ENCODE measurements at regions not wholly inside any gene's neighbourhood (a gene's known extent, or its start where the extent isn't known, plus 50 kb on each side); places are given as distances from the start of the nearest gene placed in this dataset.
"Not testable (repeated sequence)": the region's sequence is repeated elsewhere in the genome, so short reads cannot be mapped to it uniquely, and the experiment has no call there.

DNA sequence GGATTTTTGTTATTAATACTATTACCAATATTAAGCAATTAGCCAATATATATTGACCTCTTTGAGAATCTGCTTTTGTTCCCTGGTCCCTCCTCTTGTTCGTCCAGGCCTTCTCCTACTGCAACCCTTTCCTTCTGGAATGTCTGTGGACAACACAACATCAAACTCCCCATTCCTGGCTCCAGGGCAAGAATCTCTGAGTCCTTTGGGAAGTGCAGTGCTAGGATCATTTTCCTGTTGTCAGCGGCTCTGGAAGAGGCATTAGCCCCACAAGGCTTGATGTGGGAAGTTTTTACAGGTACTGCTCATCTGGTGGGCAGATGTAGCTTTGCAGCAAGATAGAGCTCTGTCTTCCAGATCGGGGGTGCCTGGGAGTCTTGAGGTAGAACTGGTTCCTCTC, 74.3 kb downstream of the RPUSD4 start:
- Histone ChIP-seq H3K9ac (ENCODE audit: low read depth, low read length) (no peak overlapping the region), H3K36me3 (ENCODE audit: insufficient read depth, low read length) (no peaks in the 10 kb centered on the region), H3K4me3 (ENCODE audit: low read length) (no peak overlapping the region), H3K27me3 (ENCODE audit: control insufficient read depth, insufficient read depth, low read length) (peaks cover 26% of the 10 kb centered on the region), H3K4me1 (ENCODE audit: control insufficient read depth, insufficient read depth, low read length) (peaks cover 42% of the 10 kb centered on the region), H3K4me2 (ENCODE audit: low read length) (no peak overlapping the region), H3K9me3 (replicated peaks; ENCODE audit: low read length) (no peaks in the 10 kb centered on the region)

DNA sequence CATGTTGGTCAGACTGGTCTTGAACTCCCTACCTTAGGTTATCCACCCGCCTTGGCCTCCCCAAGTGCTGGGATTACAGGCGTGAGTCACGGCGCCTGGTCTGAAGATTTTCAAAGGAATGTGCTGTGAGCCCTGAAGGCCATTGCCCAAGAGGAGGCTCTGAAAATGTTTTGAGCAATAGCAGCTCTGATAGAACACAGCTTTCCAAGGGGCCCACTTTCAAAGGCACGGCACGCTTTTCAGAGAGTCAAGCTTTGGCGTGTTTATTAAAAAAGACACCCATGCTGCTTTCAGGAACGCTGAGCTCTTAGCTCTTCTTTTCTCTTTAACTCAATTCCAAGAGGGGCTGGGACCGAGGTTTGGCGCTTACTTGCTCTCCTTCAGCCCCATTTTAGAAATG, 73.8 kb upstream of the CDON start:
- Histone ChIP-seq H3K9me3 (replicated peaks; ENCODE audit: low read length) (no peaks in the 10 kb centered on the region), H3K4me3 (ENCODE audit: low read length) (no peak overlapping the region), H3K9ac (ENCODE audit: low read depth, low read length) (no peak overlapping the region), H3K36me3 (ENCODE audit: insufficient read depth, low read length) (no peaks in the 10 kb centered on the region), H3K27me3 (ENCODE audit: control insufficient read depth, insufficient read depth, low read length) (peaks cover 27% of the 10 kb centered on the region), H3K4me1 (ENCODE audit: control insufficient read depth, insufficient read depth, low read length) (peaks cover 46% of the 10 kb centered on the region), H3K4me2 (ENCODE audit: low read length) (no peak overlapping the region)

DNA sequence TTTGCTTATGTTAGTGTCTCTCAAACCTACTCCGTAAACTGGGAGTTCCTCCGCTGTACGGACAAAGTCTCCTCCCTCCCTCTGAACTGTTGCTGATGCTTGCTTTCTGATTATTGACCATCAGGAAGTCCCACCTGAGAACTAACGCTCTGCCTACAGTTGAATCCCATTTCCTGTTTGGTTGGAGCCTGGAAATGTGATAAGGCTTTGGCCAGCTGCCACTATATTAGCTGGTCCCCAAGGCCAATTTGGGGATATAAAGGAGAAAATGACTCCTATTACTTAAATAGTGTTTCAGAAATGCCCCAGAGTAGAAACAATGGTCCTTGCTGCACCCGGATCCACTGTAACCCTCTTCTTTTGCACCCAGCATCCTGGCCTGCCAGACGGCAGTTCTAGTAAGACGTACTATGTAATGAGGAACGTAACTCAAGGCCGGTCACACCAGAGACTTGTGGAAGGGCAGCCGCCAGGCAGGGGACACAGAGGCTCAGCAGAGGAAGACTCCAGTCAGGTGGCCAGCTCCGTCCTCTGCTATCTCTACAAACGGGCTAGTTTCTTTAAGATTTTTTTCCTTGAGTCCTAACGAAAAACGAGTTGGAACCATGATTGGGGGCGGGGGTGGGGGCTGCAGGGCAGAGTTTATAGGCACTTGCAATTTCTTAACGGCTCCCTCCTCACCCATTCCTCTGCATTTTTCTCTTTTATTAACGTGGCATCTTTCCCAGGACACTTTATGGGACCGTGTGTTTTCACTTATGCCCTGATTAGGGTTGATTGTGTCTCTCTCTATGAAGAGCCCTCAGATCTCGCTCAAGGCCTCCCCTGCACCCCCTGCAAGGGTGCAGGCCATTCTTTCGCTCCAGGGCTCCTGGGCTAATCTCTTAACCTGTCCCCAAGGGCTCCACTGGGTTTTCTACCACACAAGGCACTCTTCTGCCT, 72.8 kb upstream of the CDON start:
- peaks cover 31% of the 10 kb centered on the region for H3K27me3 ChIP-seq (ENCODE audit: control insufficient read depth, insufficient read depth, low read length)
- no peak overlapping the region for H3K4me3 ChIP-seq (ENCODE audit: low read length)
- H3K9me3 ChIP-seq (replicated peaks; ENCODE audit: low read length): no peaks in the 10 kb centered on the region
- H3K4me1 ChIP-seq (ENCODE audit: control insufficient read depth, insufficient read depth, low read length): peaks cover 36% of the 10 kb centered on the region
- H3K9ac ChIP-seq (ENCODE audit: low read depth, low read length): no peak overlapping the region
- H3K4me2 ChIP-seq (ENCODE audit: low read length): no peak overlapping the region
- H3K36me3 ChIP-seq (ENCODE audit: insufficient read depth, low read length): no peaks in the 10 kb centered on the region

DNA sequence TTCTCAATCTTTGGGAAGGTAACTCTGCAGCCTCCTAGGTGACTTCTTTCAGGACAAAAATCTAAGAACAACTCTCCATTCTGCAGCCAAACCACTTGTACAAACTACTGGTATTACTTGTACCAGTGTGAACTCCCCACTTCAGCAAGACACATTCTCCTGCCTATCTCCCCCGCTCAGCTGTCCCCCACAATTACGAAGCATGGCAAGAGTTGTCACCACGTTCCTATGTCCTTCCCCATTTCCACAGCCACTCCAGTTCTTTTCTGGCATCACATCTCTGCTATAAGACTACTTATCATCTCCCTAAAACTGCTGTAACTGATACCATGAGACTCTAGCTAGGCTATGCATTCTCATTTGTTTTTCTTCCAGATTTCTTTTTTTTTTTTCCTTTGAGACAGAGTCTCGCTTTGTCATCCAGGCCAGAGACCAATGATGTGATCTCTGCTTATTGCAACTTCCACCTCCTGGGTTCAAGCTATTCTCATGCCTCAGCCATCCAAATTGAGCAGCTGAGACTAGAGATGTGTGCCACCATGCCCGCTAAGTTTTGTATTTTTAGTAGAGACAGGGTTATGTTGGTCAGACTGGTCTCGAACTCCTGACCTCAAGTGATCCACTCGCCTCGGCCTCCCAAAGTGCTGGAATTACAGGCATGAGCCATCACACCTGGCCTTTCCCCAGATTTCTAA, 71.9 kb upstream of the CDON start:
- Histone ChIP-seq H3K27me3 (ENCODE audit: control insufficient read depth, insufficient read depth, low read length) (peaks cover 39% of the 10 kb centered on the region), H3K4me1 (ENCODE audit: control insufficient read depth, insufficient read depth, low read length) (peaks cover 27% of the 10 kb centered on the region), H3K9ac (ENCODE audit: low read depth, low read length) (no peak overlapping the region), H3K9me3 (replicated peaks; ENCODE audit: low read length) (no peaks in the 10 kb centered on the region), H3K36me3 (ENCODE audit: insufficient read depth, low read length) (no peaks in the 10 kb centered on the region), H3K4me2 (ENCODE audit: low read length) (no peak overlapping the region), H3K4me3 (ENCODE audit: low read length) (no peak overlapping the region)

- Histone ChIP-seq H3K36me3 (ENCODE audit: insufficient read depth, low read length) (no peaks in the 10 kb centered on the region), H3K4me3 (ENCODE audit: low read length) (no peak overlapping the region), H3K4me1 (ENCODE audit: control insufficient read depth, insufficient read depth, low read length) (peaks cover 20% of the 10 kb centered on the region), H3K4me2 (ENCODE audit: low read length) (no peak overlapping the region), H3K9ac (ENCODE audit: low read depth, low read length) (no peak overlapping the region), H3K9me3 (replicated peaks; ENCODE audit: low read length) (no peaks in the 10 kb centered on the region), H3K27me3 (ENCODE audit: control insufficient read depth, insufficient read depth, low read length) (peaks cover 38% of the 10 kb centered on the region)
Measured at GRCh38 chr11:126133901-126134300, 71.2 kb upstream of the CDON start.

GRCh38 chr11:126132319-126132718, 69.7 kb upstream of the CDON start:
- Histone ChIP-seq H3K27me3 (ENCODE audit: control insufficient read depth, insufficient read depth, low read length) (peaks cover 40% of the 10 kb centered on the region), H3K36me3 (ENCODE audit: insufficient read depth, low read length) (no peaks in the 10 kb centered on the region), H3K9me3 (replicated peaks; ENCODE audit: low read length) (no peaks in the 10 kb centered on the region), H3K9ac (ENCODE audit: low read depth, low read length) (no peak overlapping the region), H3K4me2 (ENCODE audit: low read length) (no peak overlapping the region), H3K4me3 (ENCODE audit: low read length) (no peak overlapping the region), H3K4me1 (ENCODE audit: control insufficient read depth, insufficient read depth, low read length) (peaks cover 15% of the 10 kb centered on the region)

GRCh38 chr11:126130781-126131180, 68.1 kb upstream of the CDON start:
- H3K4me2 ChIP-seq (ENCODE audit: low read length): not testable (repeated sequence)

GRCh38 chr11:126129727-126130671, 67.3 kb upstream of the CDON start:
- Histone ChIP-seq H3K4me1 (ENCODE audit: control insufficient read depth, insufficient read depth, low read length) (peaks cover 15% of the 10 kb centered on the region), H3K9me3 (replicated peaks; ENCODE audit: low read length) (no peaks in the 10 kb centered on the region), H3K27me3 (ENCODE audit: control insufficient read depth, insufficient read depth, low read length) (peaks cover 35% of the 10 kb centered on the region), H3K36me3 (ENCODE audit: insufficient read depth, low read length) (no peaks in the 10 kb centered on the region), H3K4me3 (ENCODE audit: low read length) (no peak overlapping the region), H3K9ac (ENCODE audit: low read depth, low read length) (no peak overlapping the region), H3K4me2 (ENCODE audit: low read length) (no peak overlapping the region)

More at GRCh38 chr11:126130781-126131180, 68.1 kb upstream of the CDON start:
- H3K4me3 ChIP-seq (ENCODE audit: low read length); H3K36me3 ChIP-seq (ENCODE audit: insufficient read depth, low read length); H3K9ac ChIP-seq (ENCODE audit: low read depth, low read length); H3K9me3 ChIP-seq (replicated peaks; ENCODE audit: low read length): not testable (repeated sequence)
- Histone ChIP-seq H3K27me3 (ENCODE audit: control insufficient read depth, insufficient read depth, low read length) (peaks cover 35% of the 10 kb centered on the region), H3K4me1 (ENCODE audit: control insufficient read depth, insufficient read depth, low read length) (peaks cover 15% of the 10 kb centered on the region)

- Histone ChIP-seq H3K9me3 (replicated peaks; ENCODE audit: low read length) (no peaks in the 10 kb centered on the region), H3K4me1 (ENCODE audit: control insufficient read depth, insufficient read depth, low read length) (peaks cover 8% of the 10 kb centered on the region), H3K36me3 (ENCODE audit: insufficient read depth, low read length) (no peaks in the 10 kb centered on the region), H3K9ac (ENCODE audit: low read depth, low read length) (no peak overlapping the region), H3K4me3 (ENCODE audit: low read length) (no peak overlapping the region), H3K4me2 (ENCODE audit: low read length) (no peak overlapping the region), H3K27me3 (ENCODE audit: control insufficient read depth, insufficient read depth, low read length) (peaks cover 28% of the 10 kb centered on the region)
Measured at GRCh38 chr11:126127898-126128297, 65.2 kb upstream of the CDON start.

DNA sequence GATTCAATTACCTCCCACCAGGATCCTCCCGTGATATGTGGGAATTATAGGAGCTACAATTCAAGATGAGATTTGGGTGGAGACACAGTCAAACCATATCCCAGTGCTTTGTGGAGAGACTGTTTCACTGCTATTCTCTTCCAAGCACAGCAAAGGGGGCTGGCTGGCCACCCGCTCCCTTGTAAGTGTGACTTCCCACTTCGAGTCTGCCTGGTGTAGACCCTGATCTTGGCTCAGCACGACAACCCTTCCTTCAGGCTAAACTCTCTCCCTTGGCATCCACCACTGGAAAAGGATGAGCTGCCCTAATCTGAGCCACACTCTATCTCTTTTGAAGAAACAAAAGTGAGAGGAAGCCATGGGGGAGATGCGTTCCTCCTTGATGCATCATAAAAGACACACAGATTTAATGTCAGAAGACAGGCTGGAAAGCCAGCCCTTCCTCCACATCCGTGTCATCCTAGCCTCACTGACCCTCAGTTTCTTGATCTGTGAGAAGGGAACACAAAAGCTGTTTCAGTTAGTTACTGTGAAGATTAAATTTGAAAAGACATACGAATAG, 64.7 kb upstream of the CDON start:
- H3K4me2 ChIP-seq (ENCODE audit: low read length): no peak overlapping the region
- no peaks in the 10 kb centered on the region for H3K36me3 ChIP-seq (ENCODE audit: insufficient read depth, low read length)
- peaks cover 28% of the 10 kb centered on the region for H3K27me3 ChIP-seq (ENCODE audit: control insufficient read depth, insufficient read depth, low read length)
- H3K4me3 ChIP-seq (ENCODE audit: low read length): no peak overlapping the region
- peaks cover 6% of the 10 kb centered on the region for H3K4me1 ChIP-seq (ENCODE audit: control insufficient read depth, insufficient read depth, low read length)
- no peaks in the 10 kb centered on the region for H3K9me3 ChIP-seq (replicated peaks; ENCODE audit: low read length)
- H3K9ac ChIP-seq (ENCODE audit: low read depth, low read length): no peak overlapping the region

DNA sequence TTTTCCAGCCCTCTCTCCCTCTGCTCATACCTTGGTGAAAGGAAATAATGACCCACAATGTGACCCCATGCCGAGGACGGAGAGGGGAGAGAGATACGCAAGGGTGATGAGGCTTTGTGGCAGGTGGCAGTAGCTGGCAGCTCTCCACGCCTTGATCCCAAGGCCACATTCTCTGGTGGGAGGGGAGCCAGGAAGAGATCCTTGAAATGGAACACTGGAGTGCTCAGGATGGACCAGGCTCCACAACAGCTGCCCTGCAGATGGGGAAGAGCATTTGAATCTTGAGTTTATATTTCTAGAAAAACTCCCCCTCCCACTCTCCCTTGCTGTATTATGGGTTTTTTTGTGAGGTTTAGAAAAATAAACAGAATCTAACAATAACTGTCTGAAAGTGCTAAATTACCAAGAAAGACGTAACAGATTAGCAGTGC, 61.6 kb upstream of the CDON start:
- no peaks in the 10 kb centered on the region for H3K4me1 ChIP-seq (ENCODE audit: control insufficient read depth, insufficient read depth, low read length)
- H3K4me2 ChIP-seq (ENCODE audit: low read length): no peak overlapping the region
- H3K36me3 ChIP-seq (ENCODE audit: insufficient read depth, low read length): no peaks in the 10 kb centered on the region
- H3K27me3 ChIP-seq (ENCODE audit: control insufficient read depth, insufficient read depth, low read length): peaks cover 15% of the 10 kb centered on the region
- H3K9ac ChIP-seq (ENCODE audit: low read depth, low read length): no peak overlapping the region
- H3K4me3 ChIP-seq (ENCODE audit: low read length): no peak overlapping the region
- H3K9me3 ChIP-seq (replicated peaks; ENCODE audit: low read length): no peaks in the 10 kb centered on the region

Measured in skeletal muscle satellite cell (primary cell).